Tibial nerve (tissue), 4 donors: ENCODE measurements at regions not wholly inside any gene's neighbourhood (a gene's known extent, or its start where the extent isn't known, plus 50 kb on each side); places are given as distances from the start of the nearest gene placed in this dataset.

Experiments
- EP300 ChIP-seq, 2 donors: sonication (generic); formaldehyde crosslinking; IDR thresholded peaks; one replicate each; pipeline ENCODE4 v1.6.1; 2017; ENCODE audit warnings: antibody characterized with exemption in 2 of 2, mild to moderate bottlenecking in 1 of 2
- POLR2A ChIP-seq, 2 donors: fragments of 450-650 bp; IDR thresholded peaks; one replicate each; pipeline ENCODE4 v1.6.1; 2017; ENCODE audit warnings: antibody characterized with exemption in 2 of 2, mild to moderate bottlenecking in 2 of 2, moderate library complexity in 2 of 2
- TF ChIP-seq, protein P1 (sequence below), 5 experiments: fragments of 200-600 bp in 3 of 5; fragments of 450-650 bp in 2 of 5; sonication (generic) in 3 of 5; IDR thresholded peaks; one replicate each; pipeline ENCODE4 v1.5.1; 2016 to 2019; ENCODE audit warnings: antibody characterized with exemption in 5 of 5, mild to moderate bottlenecking in 3 of 5, moderate library complexity in 2 of 5

DNA sequence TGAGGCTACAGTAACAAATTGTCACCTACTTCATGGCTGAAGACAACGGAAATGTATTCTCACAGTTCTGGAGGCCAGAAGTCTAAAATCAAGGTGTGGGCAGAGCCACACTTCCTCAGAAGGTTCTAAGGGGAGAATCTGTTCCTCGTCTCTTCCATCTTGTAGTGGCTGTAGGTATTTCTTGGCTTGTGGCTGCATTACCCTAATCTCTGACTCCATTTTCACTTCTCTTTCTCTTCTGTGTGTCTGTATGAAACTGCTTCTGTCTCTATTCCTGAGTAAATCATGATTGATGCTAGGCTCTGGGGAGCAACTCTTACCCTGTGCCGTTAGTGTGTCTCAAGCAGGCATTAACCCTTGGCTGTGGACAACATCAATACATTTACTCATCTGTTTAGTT lies 164.7 kb downstream of the SQOR start:
- TF ChIP-seq, protein P1, sequence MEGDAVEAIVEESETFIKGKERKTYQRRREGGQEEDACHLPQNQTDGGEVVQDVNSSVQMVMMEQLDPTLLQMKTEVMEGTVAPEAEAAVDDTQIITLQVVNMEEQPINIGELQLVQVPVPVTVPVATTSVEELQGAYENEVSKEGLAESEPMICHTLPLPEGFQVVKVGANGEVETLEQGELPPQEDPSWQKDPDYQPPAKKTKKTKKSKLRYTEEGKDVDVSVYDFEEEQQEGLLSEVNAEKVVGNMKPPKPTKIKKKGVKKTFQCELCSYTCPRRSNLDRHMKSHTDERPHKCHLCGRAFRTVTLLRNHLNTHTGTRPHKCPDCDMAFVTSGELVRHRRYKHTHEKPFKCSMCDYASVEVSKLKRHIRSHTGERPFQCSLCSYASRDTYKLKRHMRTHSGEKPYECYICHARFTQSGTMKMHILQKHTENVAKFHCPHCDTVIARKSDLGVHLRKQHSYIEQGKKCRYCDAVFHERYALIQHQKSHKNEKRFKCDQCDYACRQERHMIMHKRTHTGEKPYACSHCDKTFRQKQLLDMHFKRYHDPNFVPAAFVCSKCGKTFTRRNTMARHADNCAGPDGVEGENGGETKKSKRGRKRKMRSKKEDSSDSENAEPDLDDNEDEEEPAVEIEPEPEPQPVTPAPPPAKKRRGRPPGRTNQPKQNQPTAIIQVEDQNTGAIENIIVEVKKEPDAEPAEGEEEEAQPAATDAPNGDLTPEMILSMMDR (IDR thresholded peaks at IDR 0.05): no peak
- TF ChIP-seq EP300 (IDR thresholded peaks at IDR 0.05) (no peak), POLR2A (IDR thresholded peaks at IDR 0.05) (no peak)
